A673 (cell line): ENCODE measurements at regions not wholly inside any gene's neighbourhood (a gene's known extent, or its start where the extent isn't known, plus 50 kb on each side); places are given as distances from the start of the nearest gene placed in this dataset.

ENCODE experiments used
- BruUV-seq: library from RNA; stranded (reverse); fragments of 400-500 nt; replicated peaks from 2 replicates; lab custom pipeline; 2021; lab: Mats Ljungman, UMichigan
- CTCF ChIA-PET: fragments of 300-600 bp; sonication (Branson Sonifier 250); formaldehyde crosslinking; loops from one replicate; lab custom pipeline; 2022; ENCODE audit warnings: antibody characterized with exemption; lab: Charles Lee
- POLR2A ChIA-PET: fragments of 300-600 bp; sonication (Branson Sonifier 250); formaldehyde crosslinking; loops from one replicate; lab custom pipeline; 2022; ENCODE audit warnings: antibody characterized with exemption; ENCODE audit not compliant: low non-redundant PET; lab: Charles Lee
- DNase-seq: peaks from one replicate; pipeline ENCODE4 v3.0.0-alpha.2; 2015; ENCODE audit warnings: low spot score
- H3K27ac ChIP-seq: fragments of 200-600 bp; sonication (generic); 2 replicates; pipeline ENCODE4 v1.5.1; 2016; ENCODE audit warnings: mixed run types, low read depth, mild to moderate bottlenecking, mixed read lengths, antibody characterized with exemption, low read length; ENCODE audit not compliant: poor library complexity, severe bottlenecking
- H3K27me3 ChIP-seq: fragments of 200-600 bp; sonication (generic); replicated peaks from 2 replicates; pipeline ENCODE4 v1.6.1; 2017; ENCODE audit warnings: mixed run types, low read depth, mild to moderate bottlenecking, mixed read lengths, antibody characterized with exemption, low read length; ENCODE audit not compliant: insufficient read depth, poor library complexity
- H3K36me3 ChIP-seq: fragments of 200-600 bp; sonication (generic); 2 replicates; pipeline ENCODE4 v1.6.1; 2016; ENCODE audit warnings: mixed run types, mild to moderate bottlenecking, mixed read lengths, antibody characterized with exemption, low read length; ENCODE audit not compliant: insufficient read depth, poor library complexity, severe bottlenecking
- H3K4me1 ChIP-seq: fragments of 200-600 bp; sonication (generic); 2 replicates; pipeline ENCODE4 v1.6.1; 2017; ENCODE audit warnings: mixed run types, mild to moderate bottlenecking, mixed read lengths, antibody characterized with exemption, low read length; ENCODE audit not compliant: insufficient read depth, poor library complexity, severe bottlenecking
- H3K4me3 ChIP-seq: fragments of 200-600 bp; sonication (generic); 2 replicates; pipeline ENCODE4 v1.5.1; 2016; ENCODE audit warnings: low read depth, mixed run types, mild to moderate bottlenecking, mixed read lengths, low read length; ENCODE audit not compliant: poor library complexity, severe bottlenecking
- H3K9me3 ChIP-seq: fragments of 200-600 bp; sonication (generic); 2 replicates; pipeline ENCODE4 v1.6.1; 2016; ENCODE audit warnings: mixed run types, low read depth, mild to moderate bottlenecking, mixed read lengths, antibody characterized with exemption, low read length; ENCODE audit not compliant: poor library complexity, severe bottlenecking
- CTCF ChIP-seq: fragments of 300-800, 200-600 bp; sonication (generic); conservative IDR thresholded peaks from 2 replicates; pipeline ENCODE4 v1.5.1; 2017; ENCODE audit warnings: low read depth, mild to moderate bottlenecking, antibody characterized with exemption, low read length, moderate library complexity, mixed read lengths
- EZH2 ChIP-seq: fragments of 200-600 bp; sonication (generic); IDR thresholded peaks from 2 replicates; pipeline ENCODE4 v1.6.1; 2017; ENCODE audit warnings: borderline replicate concordance, low read depth, mild to moderate bottlenecking, mixed read lengths, antibody characterized with exemption, low read length; ENCODE audit not compliant: poor library complexity, severe bottlenecking
- intact Hi-C: fragments of 100-400 bp; cut with micrococcal nuclease; formaldehyde crosslinking; loops from one replicate; pipeline ENCODE4 v1.10.0; 2022; ENCODE audit not compliant: unreplicated experiment

GRCh38 chr1:217021400-217021799 is 298.2 kb upstream of the ESRRG start:
- ChIA-PET CTCF (no interaction called here), POLR2A (no interaction called here)
- no peak for DNase-seq
- Histone ChIP-seq H3K27ac (no peak overlapping the region), H3K36me3 (no peaks in the 10 kb centered on the region), H3K27me3 (peaks cover 7% of the 10 kb centered on the region), H3K4me3 (no peak overlapping the region), H3K4me1 (no peaks in the 10 kb centered on the region), H3K9me3 (no peaks in the 10 kb centered on the region)
- intact Hi-C loops = no loop called here
- TF ChIP-seq CTCF = no peak
- no peak for TF ChIP-seq EZH2
- BruUV-seq = no TSS peak

- H3K27ac ChIP-seq = no peak overlapping the region
- no peak overlapping the region for H3K4me3 ChIP-seq
- no peak for DNase-seq
- H3K36me3 ChIP-seq = no peaks in the 10 kb centered on the region
- peaks cover 7% of the 10 kb centered on the region for H3K27me3 ChIP-seq
- no TSS peak for BruUV-seq
- POLR2A ChIA-PET = no interaction called here
- TF ChIP-seq CTCF (no peak), EZH2 (no peak)
- CTCF ChIA-PET = no interaction called here
- no peaks in the 10 kb centered on the region for H3K4me1 ChIP-seq
- intact Hi-C loops = no loop called here
- H3K9me3 ChIP-seq = no peaks in the 10 kb centered on the region
Measured at GRCh38 chr1:217019475-217019874, 296.2 kb upstream of the ESRRG start.

GRCh38 chr1:217018648-217019047 is 295.4 kb upstream of the ESRRG start:
- TF ChIP-seq EZH2 (no peak), CTCF (no peak)
- ChIA-PET POLR2A (no interaction called here), CTCF (no interaction called here)
- H3K27ac ChIP-seq = no peak overlapping the region
- no peaks in the 10 kb centered on the region for H3K36me3 ChIP-seq
- no TSS peak for BruUV-seq
- intact Hi-C loops = no loop called here
- no peak for DNase-seq
- no peak overlapping the region for H3K4me3 ChIP-seq
- H3K27me3 ChIP-seq = peaks cover 7% of the 10 kb centered on the region
- H3K9me3 ChIP-seq = no peaks in the 10 kb centered on the region
- H3K4me1 ChIP-seq = no peaks in the 10 kb centered on the region
